AG08395 (cell line): ENCODE measurements at regions not wholly inside any gene's neighbourhood (a gene's known extent, or its start where the extent isn't known, plus 50 kb on each side); places are given as distances from the start of the nearest gene placed in this dataset.
A peak's percentile ranks its signal among the peaks of the same experiment; 100 is the strongest.
"Not testable (repeated sequence)": the region's sequence is repeated elsewhere in the genome, so short reads cannot be mapped to it uniquely, and the experiment has no call there.

Experiments
- DNase-seq: peaks from one replicate; pipeline ENCODE4 v3.0.0; 2012; ENCODE audit warnings: mixed read lengths, low spot score

GRCh38 chr14:83556746-83557453 is 1973.0 kb upstream of the FLRT2 start:
- DNase-seq, result peak; percentile 2

DNA sequence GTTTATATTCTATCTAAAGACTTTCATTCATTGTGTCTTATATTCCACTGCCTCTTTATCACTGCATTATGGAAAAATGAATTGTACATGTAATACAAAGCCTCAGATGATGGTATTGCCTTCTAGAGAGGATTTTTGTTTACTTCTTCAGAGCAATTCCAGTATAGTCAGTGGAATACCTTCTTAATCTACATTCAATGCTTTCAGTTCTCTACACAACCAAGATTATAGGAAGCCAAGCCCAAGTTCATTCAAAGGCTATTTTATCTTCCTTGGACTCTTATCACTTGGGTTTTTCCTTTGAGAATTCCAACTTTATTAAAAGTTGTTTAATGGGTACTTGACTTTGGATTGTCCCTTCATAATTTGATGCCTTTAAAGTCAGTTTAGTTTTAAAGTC is 1971.0 kb upstream of the FLRT2 start:
- DNase-seq, result no peak

- peak; percentile 1 for DNase-seq
These were observed 1970.2 kb upstream of the FLRT2 start for GRCh38 chr14:83559721-83560120.

DNA sequence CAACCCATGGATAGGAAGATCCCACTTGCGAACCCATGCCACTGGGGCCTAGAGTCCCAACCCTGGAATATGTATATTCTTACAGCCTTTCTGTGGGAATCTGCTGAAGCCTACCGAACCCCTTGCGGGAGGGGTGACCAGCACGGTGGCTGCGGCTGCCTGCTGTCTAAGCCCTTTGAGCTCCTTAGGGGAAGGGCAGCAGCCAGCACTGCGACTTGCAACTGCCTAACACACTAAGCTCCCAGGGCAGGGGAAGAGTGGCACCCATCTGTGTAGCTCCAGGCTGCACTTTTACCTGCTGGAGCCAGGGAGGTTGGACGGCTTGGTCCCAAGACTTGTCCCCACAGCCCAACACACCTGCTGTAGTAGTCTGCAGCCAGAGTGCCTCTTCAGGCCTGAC is 1968.7 kb upstream of the FLRT2 start:
- no peak for DNase-seq

- DNase-seq, result no peak
These were observed 1963.4 kb upstream of the FLRT2 start for GRCh38 chr14:83566567-83566966.

- no peak for DNase-seq
These were observed 1961.8 kb upstream of the FLRT2 start for GRCh38 chr14:83568141-83568540.

GRCh38 chr14:83575301-83575700 is 1954.6 kb upstream of the FLRT2 start:
- DNase-seq, result no peak

GRCh38 chr14:83583201-83583600 is 1946.7 kb upstream of the FLRT2 start:
- no peak for DNase-seq

DNA sequence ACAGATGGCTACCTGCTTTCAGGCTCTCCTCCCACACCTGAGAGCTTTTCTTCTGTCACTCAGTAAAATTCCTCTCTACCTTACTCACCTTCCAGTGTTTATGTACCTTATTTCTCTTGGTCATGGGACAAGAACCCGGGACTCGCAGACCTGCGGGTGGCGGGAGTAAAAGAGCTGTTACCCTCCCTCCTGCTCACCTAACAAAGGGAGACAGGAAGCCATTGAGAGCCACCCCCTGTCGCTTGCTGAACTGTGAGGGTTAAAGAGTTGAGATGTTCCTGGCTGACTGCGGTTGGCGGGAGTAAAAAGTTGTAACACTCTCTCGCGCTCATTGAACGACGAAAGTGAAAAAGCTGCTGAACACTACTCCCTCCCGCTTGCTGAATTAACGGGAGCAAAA is 1935.1 kb upstream of the FLRT2 start:
- no peak for DNase-seq

DNA sequence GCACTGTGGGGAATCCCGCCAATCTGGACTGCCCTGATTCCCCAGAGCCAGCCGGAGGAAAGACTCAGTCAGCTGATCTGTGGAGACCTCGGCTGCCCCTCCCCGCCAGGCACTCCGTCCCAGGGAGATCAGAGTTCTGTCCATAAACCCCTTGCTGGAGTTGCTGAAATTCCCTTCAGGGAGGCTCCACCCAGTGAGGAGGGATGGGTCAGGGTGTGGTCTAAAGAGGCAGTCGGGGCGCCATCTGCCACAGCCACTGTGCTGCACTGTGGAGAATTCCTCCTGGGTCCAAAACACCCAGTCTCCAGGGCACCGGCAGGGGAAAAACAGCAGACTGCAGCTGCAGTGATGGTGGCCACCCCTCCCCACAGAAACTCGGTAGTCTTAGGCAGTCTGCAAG is 1922.3 kb upstream of the FLRT2 start:
- DNase-seq, result no peak

GRCh38 chr14:83611491-83611890 is 1918.5 kb upstream of the FLRT2 start:
- DNase-seq, result no peak

DNA sequence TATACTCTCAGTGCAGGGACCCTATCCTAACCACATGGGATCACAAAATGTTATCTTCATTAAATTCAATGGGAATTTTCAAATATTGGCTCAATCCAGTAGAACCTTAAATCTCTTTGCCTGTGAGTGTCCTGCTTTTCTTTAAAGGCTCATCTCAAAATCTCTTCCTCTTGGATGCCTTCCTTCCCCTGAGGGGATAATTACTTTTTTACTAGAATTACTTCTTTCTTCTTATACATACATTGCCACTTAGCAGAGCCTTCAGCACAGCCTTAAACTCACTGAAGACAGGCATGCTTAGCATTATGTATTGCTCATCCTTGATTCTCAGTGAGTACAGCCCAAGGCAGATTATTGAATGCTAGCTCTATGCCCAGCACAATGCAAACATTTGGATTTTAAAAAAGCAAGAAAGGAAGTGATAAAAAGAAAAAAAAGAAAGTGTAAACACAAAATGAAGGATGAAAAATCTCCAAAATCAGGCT is 1918.0 kb upstream of the FLRT2 start:
- DNase-seq, result no peak

DNA sequence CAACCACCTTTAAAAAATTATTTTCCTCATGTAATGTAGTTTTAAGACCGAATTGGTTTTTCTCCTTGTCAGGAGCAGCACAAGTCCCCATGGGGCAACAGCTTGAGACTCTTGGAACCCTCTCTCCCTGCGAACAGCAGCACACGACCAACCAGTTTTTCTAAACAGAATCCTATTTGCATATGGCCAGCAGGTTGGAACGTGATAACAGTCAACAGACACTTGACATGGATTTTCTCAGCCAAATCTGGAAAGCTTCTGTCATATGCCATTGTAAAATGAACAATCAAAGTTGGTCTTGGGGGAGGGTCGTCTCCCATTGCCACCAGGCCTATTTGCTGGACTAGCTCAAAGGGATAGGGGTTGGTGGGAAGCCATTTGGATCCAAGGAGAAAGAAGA is 1915.0 kb upstream of the FLRT2 start:
- DNase-seq, result no peak

- no peak for DNase-seq
These were observed 1905.4 kb upstream of the FLRT2 start for GRCh38 chr14:83624541-83624940.

GRCh38 chr14:83632375-83632774 is 1897.6 kb upstream of the FLRT2 start:
- no peak for DNase-seq

- DNase-seq, result no peak
These were observed 1891.0 kb upstream of the FLRT2 start for GRCh38 chr14:83638748-83639504.

- not testable (repeated sequence) for DNase-seq
These were observed 1890.5 kb upstream of the FLRT2 start for GRCh38 chr14:83639505-83639875.

- no peak for DNase-seq
These were observed 1883.7 kb upstream of the FLRT2 start for GRCh38 chr14:83646228-83646627.

DNA sequence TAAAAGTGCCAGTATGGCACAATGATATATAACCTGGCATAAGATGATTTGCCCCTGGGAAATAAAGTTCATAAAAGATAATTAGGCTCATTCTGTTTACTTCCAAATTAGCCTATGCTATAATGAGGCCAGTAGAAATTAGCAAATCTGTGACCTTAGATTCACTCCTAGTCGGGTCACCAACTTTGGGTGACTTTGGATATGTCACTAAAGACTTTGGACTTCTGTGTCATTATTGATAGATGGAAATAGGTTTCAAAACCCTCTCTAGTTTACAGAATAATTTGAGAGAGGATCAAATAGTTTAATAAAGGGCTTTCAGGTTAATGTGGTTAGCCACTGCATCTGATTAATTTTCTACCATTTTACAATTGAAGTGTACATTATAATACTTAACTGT is 1869.3 kb upstream of the FLRT2 start:
- no peak for DNase-seq

- DNase-seq, result no peak
These were observed 1865.6 kb upstream of the FLRT2 start for GRCh38 chr14:83664389-83664788.

DNA sequence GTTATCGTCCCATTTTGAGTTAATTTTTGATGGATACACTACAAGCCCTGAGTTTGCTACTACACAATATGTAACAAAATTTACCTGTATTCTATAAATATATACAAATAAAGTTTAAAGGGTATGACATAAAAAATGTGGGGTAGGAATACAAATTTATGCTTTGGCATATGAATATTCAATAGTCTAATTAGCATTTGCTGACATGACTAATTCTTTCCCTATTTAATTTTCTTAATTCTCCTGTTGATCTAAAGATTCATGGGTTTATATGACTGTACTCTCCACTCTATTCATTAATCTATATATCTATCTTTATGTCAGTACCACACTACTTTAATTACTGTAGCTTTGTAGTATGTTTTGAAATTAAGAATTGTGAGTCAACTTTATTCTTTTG is 1840.7 kb upstream of the FLRT2 start:
- no peak for DNase-seq

DNA sequence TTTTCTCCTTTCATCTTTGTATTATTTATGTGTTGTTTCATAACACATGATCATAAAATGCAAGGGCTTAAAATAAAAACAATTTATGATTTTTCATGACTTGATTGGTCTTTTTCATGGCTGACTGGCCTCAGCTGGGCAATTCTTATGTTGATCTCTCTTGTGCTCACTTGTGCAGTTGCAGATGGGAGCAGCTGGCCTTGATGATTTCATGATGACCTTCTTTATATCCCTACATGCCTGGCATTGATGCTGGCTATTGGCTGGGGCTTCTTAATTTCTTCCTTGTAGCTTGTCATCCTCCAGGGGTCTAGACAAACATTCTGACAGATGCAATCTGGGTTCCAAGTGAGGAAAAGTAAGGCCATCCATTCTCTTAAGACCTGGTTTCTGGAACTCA is 1832.8 kb upstream of the FLRT2 start:
- no peak for DNase-seq

- DNase-seq, result no peak
These were observed 1827.3 kb upstream of the FLRT2 start for GRCh38 chr14:83702619-83703018.
